K562 (cell line): ENCODE measurements at regions not wholly inside any gene's neighbourhood (a gene's known extent, or its start where the extent isn't known, plus 50 kb on each side); places are given as distances from the start of the nearest gene placed in this dataset.

Source experiments
- ATAC-seq: fragments of 200-7000 bp; cut with Tn5 transposase; 3 replicates; pipeline ENCODE4 v1.9.1; 2020; ENCODE audit warnings: moderate library complexity
- BruUV-seq: library from RNA; stranded (reverse); fragments of 400-500 nt; replicated peaks from 2 replicates; lab custom pipeline; 2021; lab: Mats Ljungman, UMichigan
- CTCF ChIA-PET: fragments of 300-600 bp; formaldehyde crosslinking; extraction: SDS; loops from one replicate; lab custom pipeline; 2021; ENCODE audit warnings: low intra/inter-chr PET ratio; lab: Yijun Ruan, JAX
- POLR2A ChIA-PET: fragments of 300-600, 350-650 bp; sonication (Branson Sonifier 250); formaldehyde crosslinking; extraction: SDS; loops from one replicate; lab custom pipeline; 2021; ENCODE audit warnings: antibody characterized with exemption, inconsistent platforms; lab: Yijun Ruan, JAX
- DNase-seq, 4 experiments: peaks; one replicate each; pipeline versions ENCODE4 v3.0.0 to v3.0.0-alpha.2; 2011 to 2018; ENCODE audit warnings: low spot score in 3 of 4, mixed read lengths in 3 of 4; ENCODE audit errors: extremely low read depth in 1 of 4
- FAIRE-seq: peaks from 2 replicates; lab custom pipeline; 2011; peaks lifted over from hg19 to GRCh38; lab: Jason Lieb, UNC
- H2AFZ ChIP-seq: 2 replicates; pipeline ENCODE4 v1.6.0; 2011; ENCODE audit warnings: low read depth, low read length, control low read depth, inconsistent platforms
- H3K27ac ChIP-seq: fragments of 200-600 bp; 3 replicates; pipeline ENCODE4 v1.8.0; 2011; ENCODE audit warnings: low read depth, mild to moderate bottlenecking, control low read depth, inconsistent platforms, low read length, moderate library complexity, mixed read lengths; ENCODE audit errors: extremely low read depth
- H3K27me3 ChIP-seq, 2 experiments: fragments of 300-600 bp in 1 of 2; 2 replicates in 1 of 2; 3 replicates in 1 of 2; pipeline versions ENCODE4 v1.6.0 to v1.8.0; 2011; ENCODE audit warnings: inconsistent platforms in 2 of 2, low read length in 2 of 2, mild to moderate bottlenecking in 1 of 2, mixed read lengths in 1 of 2, moderate library complexity in 1 of 2; ENCODE audit not compliant: control insufficient read depth in 2 of 2, insufficient read depth in 2 of 2
- H3K36me3 ChIP-seq: fragments of 300-600 bp; 3 replicates; pipeline ENCODE4 v1.8.0; 2011; ENCODE audit warnings: mild to moderate bottlenecking, low read length, inconsistent platforms; ENCODE audit not compliant: control insufficient read depth, insufficient read depth
- H3K4me1 ChIP-seq, 2 experiments: fragments of 200-600 bp in 1 of 2; replicated peaks in 1 of 2; 2 replicates in 1 of 2; 3 replicates in 1 of 2; pipeline versions ENCODE4 v1.5.1 to v1.8.0; 2011; ENCODE audit warnings: inconsistent platforms in 2 of 2, low read length in 2 of 2, mild to moderate bottlenecking in 1 of 2, mixed read lengths in 1 of 2, moderate library complexity in 1 of 2; ENCODE audit not compliant: control insufficient read depth in 2 of 2, insufficient read depth in 2 of 2
- H3K4me2 ChIP-seq: 2 replicates; pipeline ENCODE4 v1.6.1; 2011; ENCODE audit warnings: low read length, control low read depth, inconsistent platforms, mixed read lengths; ENCODE audit not compliant: insufficient read depth
- H3K4me3 ChIP-seq: fragments of 200-600 bp; sonication (generic), shearing (Covaris generic); 2 replicates; pipeline ENCODE4 v1.5.1; 2016; ENCODE audit warnings: control low read depth, inconsistent platforms
- H3K79me2 ChIP-seq: fragments of 200-600 bp; 3 replicates; pipeline ENCODE4 v1.8.0; 2011; ENCODE audit warnings: low read length, inconsistent platforms; ENCODE audit not compliant: control insufficient read depth, insufficient read depth
- H3K9ac ChIP-seq, 2 experiments: 2 replicates each; pipeline versions ENCODE4 v1.6.0 to v1.6.1; 2011; ENCODE audit warnings: low read depth in 2 of 2, low read length in 2 of 2, control low read depth in 1 of 2, inconsistent platforms in 1 of 2, mild to moderate bottlenecking in 1 of 2, mixed read lengths in 1 of 2; ENCODE audit not compliant: insufficient read depth in 1 of 2
- H3K9me1 ChIP-seq: one replicate; pipeline ENCODE4 v1.6.0; 2011; ENCODE audit warnings: inconsistent platforms, mild to moderate bottlenecking, low read length, moderate library complexity; ENCODE audit not compliant: control insufficient read depth, insufficient read depth
- H3K9me3 ChIP-seq: replicated peaks from 2 replicates; pipeline ENCODE4 v1.5.1; 2011; ENCODE audit warnings: low read depth, low read length, inconsistent platforms; ENCODE audit not compliant: control insufficient read depth, insufficient read depth
- H4K20me1 ChIP-seq: replicated peaks from 2 replicates; pipeline ENCODE4 v1.6.1; 2011; ENCODE audit warnings: low read length, inconsistent platforms, mixed read lengths; ENCODE audit not compliant: control insufficient read depth, insufficient read depth
- MYC ChIP-seq, 2 experiments: fragments of 250-450 bp in 1 of 2; sonication (Bioruptor Pico) in 1 of 2; IDR thresholded peaks; 2 replicates each; pipeline versions ENCODE4 v1.5.1 to v1.6.1; 2012 to 2021; ENCODE audit warnings: low read depth in 2 of 2, borderline replicate concordance in 1 of 2, improper control_type of control experiment in 1 of 2, low read length in 1 of 2, mild to moderate bottlenecking in 1 of 2, moderate library complexity in 1 of 2
- NFIX ChIP-seq: fragments of 250-450 bp; sonication (Bioruptor Pico); IDR thresholded peaks from 2 replicates; pipeline ENCODE4 v1.4.0; 2020; ENCODE audit warnings: low read depth, mild to moderate bottlenecking, moderate library complexity
- ZNF316 ChIP-seq: fragments of 450-650 bp; IDR thresholded peaks from 2 replicates; pipeline ENCODE4 v1.6.1; 2016
- WGBS: fragments of 100-300 bp; shearing (Covaris generic); methylation state at CpG from one replicate; pipeline ENCODE4 v1.1.6; 2016; ENCODE audit warnings: low coverage, mixed read lengths; ENCODE audit not compliant: insufficient coverage; ENCODE audit errors: missing lambda C conversion rate; 5-methylcytosine and 5-hydroxymethylcytosine counted together
- in situ Hi-C: fragments of 300-500 bp; cut with MboI; formaldehyde crosslinking; loops from 4 replicates; pipeline ENCODE4 v1.15.0; 2018; ENCODE audit warnings: inconsistent platforms, mixed read lengths
- intact Hi-C: fragments of 100-400 bp; cut with micrococcal nuclease; formaldehyde crosslinking; loops from 2 replicates; pipeline ENCODE4 v1.14.2; 2022
- TF ChIP-seq, protein P1 (sequence below): fragments of 450-650 bp; conservative IDR thresholded peaks from 2 replicates; pipeline ENCODE4 v1.6.1; 2016; ENCODE audit warnings: missing genetic modification characterization, low read depth, mild to moderate bottlenecking, missing compliant biosample characterization, moderate library complexity

DNA sequence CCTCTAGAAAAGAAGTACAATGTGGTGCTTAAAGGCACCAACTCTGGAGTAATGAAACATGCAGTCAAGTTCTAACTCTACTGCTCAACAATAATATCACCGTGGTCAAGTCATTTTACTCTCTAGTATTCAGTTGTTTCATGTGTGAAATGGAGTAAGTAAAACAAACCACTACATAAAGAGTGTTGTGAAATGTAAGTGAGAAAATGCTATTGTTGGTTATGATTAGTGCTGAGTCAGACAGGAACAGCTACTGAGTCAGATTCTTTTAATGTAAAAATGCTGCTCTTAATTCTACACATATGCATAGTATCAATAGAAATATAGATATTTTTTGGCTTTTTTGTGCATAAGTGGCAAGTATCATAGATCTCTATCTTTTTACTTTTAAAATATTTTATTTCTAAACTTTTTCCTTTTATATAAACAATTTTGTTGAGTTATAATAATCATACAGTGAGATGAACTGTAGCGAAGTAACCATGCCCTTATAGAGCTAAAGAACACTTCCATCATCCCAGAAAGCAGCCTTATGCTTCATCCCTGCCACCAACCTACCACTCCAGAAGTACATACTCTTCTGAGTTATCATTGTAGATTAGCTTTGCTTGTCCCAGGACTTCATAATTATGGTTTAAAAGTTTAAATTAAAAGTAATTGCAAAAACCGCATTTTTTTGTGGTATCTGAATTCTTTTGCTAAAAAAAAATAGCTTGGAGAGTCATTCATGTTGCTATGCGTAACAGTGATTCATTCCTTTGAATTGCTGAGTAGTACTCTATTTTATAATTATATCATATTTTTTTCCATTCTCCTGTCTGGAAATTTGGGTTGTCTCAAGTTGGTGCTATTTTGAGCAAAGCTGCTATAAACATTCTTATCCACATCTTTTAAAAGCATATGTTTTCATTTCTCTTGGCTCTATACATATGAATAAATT, 548.2 kb upstream of the CLINT1 start:
- intact Hi-C loops (no loop called here), in situ Hi-C loops (no loop called here)
- Histone ChIP-seq H3K36me3 (no peaks in the 10 kb centered on the region), H3K27ac (no peak overlapping the region), H3K27me3 (no peaks in the 10 kb centered on the region), H3K4me3 (no peak overlapping the region), H3K4me1 (no peaks in the 10 kb centered on the region), H3K9me3 (no peaks in the 10 kb centered on the region; the same call in 1 of the 2 replicates), H2AFZ (no peak overlapping the region), H3K4me2 (no peak overlapping the region), H3K79me2 (no peaks in the 10 kb centered on the region), H3K9me1 (no peaks in the 10 kb centered on the region), H4K20me1 (no peaks in the 10 kb centered on the region), H3K9ac (no peak overlapping the region)
- BruUV-seq: no TSS peak
- TF ChIP-seq, protein P1, sequence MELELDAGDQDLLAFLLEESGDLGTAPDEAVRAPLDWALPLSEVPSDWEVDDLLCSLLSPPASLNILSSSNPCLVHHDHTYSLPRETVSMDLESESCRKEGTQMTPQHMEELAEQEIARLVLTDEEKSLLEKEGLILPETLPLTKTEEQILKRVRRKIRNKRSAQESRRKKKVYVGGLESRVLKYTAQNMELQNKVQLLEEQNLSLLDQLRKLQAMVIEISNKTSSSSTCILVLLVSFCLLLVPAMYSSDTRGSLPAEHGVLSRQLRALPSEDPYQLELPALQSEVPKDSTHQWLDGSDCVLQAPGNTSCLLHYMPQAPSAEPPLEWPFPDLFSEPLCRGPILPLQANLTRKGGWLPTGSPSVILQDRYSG (tag): no peak
- TF ChIP-seq MYC (IDR thresholded peaks at IDR 0.05; ENCODE audit: low read depth, low read length) (no peak), MYC (CRISPR knock-in tag; IDR thresholded peaks at IDR 0.05; ENCODE audit: borderline replicate concordance, low read depth) (no peak), NFIX (no peak), ZNF316 (peak; percentile 27; the same call in 1 of the 2 replicates)
- POLR2A ChIA-PET: no interaction called here
- under 1% methylated on average over 4 of the region's 4 CpGs for WGBS
- ATAC-seq (no peak), FAIRE-seq (no peak), DNase-seq (no peak)
- CTCF ChIA-PET: no interaction called here
